SK-N-MC (cell line): ENCODE measurements at regions not wholly inside any gene's neighbourhood (a gene's known extent, or its start where the extent isn't known, plus 50 kb on each side); places are given as distances from the start of the nearest gene placed in this dataset.

Experiments
- DNase-seq: peaks from one replicate; pipeline ENCODE4 v3.0.0-alpha.2; 2011; ENCODE audit warnings: low read depth, low spot score
- H3K27ac ChIP-seq: fragments of 200-600 bp; sonication (generic); 2 replicates; pipeline ENCODE4 v1.5.1; 2016; ENCODE audit warnings: mixed run types
- H3K36me3 ChIP-seq: fragments of 200-600 bp; sonication (generic); 2 replicates; pipeline ENCODE4 v1.6.1; 2017; ENCODE audit warnings: antibody characterized with exemption, low read length, mixed read lengths; ENCODE audit not compliant: insufficient read depth
- H3K4me3 ChIP-seq: fragments of 200-600 bp; sonication (generic); 2 replicates; pipeline ENCODE4 v1.5.1; 2016
- H3K9ac ChIP-seq: fragments of 200-600 bp; sonication (generic); 2 replicates; pipeline ENCODE4 v1.8.0; 2017; ENCODE audit warnings: mixed run types, mixed read lengths; ENCODE audit not compliant: insufficient read length
- H3K9me3 ChIP-seq: fragments of 200-600 bp; sonication (generic); 2 replicates; pipeline ENCODE4 v1.6.1; 2017; ENCODE audit warnings: low read depth, mild to moderate bottlenecking, antibody characterized with exemption, low read length, moderate library complexity, mixed read lengths
- EZH2 ChIP-seq: fragments of 200-600 bp; sonication (generic); IDR thresholded peaks from one replicate; pipeline ENCODE4 v1.6.1; 2017; ENCODE audit warnings: antibody characterized with exemption
- FOXP2 ChIP-seq: optimal IDR thresholded peaks from 2 replicates; pipeline ENCODE3; 2011; ENCODE audit warnings: mild to moderate bottlenecking, moderate library complexity; ENCODE audit not compliant: insufficient read depth; ENCODE audit errors: extremely low read length, control extremely low read depth
- POLR2AphosphoS5 ChIP-seq: IDR thresholded peaks from 2 replicates; pipeline ENCODE4 v1.6.1; 2012; ENCODE audit warnings: mild to moderate bottlenecking, low read depth, low read length, borderline replicate concordance

DNA sequence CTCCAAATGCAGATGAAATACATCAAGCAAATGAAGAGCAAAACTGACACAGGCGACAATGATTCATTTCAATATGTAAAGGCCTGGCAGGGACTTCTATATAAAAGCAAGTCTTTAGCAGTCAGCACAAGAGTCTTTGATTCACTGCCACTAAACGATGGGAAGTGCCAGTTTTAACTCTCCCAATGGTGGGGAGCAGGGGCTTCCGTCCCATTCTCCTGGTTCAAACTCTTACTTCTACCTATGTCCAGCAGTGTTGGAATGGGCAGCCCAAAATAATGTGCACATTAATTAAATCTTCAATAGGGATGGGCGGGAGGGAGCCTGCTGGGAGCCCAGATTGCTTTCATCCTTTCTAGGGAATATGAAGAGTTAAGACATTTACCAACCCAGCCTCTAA is 97.5 kb upstream of the MDM1 start:
- Histone ChIP-seq H3K4me3 (no peak overlapping the region), H3K36me3 (no peaks in the 10 kb centered on the region), H3K27ac (no peak overlapping the region), H3K9me3 (no peaks in the 10 kb centered on the region), H3K9ac (no peak overlapping the region)
- TF ChIP-seq FOXP2 (no peak), POLR2AphosphoS5 (no peak), EZH2 (no peak)
- DNase-seq, result no peak

DNA sequence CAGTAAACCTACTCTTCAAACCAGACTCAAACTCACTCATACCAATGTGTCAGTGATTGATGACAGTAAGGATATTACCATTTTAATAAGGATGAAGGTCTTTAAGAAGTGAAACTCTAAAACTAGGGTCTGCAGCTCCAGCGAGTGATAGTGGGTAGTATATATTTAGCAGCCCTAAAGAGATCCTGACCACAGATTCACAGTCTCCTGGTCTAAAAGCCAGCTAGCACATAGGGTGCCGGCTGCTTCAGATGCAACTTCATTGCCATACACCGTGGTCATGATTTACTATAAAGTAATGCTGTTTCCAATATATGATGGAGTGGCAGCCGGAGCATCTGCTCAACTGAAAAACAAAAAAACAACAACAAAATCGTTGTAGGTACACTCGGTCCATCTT is 99.6 kb upstream of the MDM1 start:
- Histone ChIP-seq H3K36me3 (no peaks in the 10 kb centered on the region), H3K4me3 (no peak overlapping the region), H3K27ac (no peak overlapping the region), H3K9ac (no peak overlapping the region), H3K9me3 (peaks cover 4% of the 10 kb centered on the region; the same call in 1 of the 2 replicates)
- no peak for DNase-seq
- TF ChIP-seq EZH2 (no peak), POLR2AphosphoS5 (no peak), FOXP2 (no peak)

DNA sequence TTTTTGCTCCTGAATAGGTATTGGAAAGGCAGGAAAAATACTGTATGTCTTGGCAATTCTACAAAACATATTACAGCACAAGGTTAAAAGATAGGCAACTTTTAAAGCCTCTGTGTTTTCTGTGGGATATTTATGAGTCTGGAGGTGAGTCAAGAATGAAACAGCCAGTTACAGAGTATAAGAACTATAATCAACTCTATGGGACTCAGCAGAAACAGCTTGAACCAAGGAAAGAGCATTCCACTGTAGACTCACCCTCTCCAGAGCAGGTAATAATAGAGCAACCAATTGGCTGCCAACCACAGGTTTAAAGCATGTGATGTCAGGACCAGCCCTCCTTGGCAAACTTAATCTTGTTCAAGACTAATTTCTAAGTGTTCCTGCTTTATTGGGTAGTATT is 100.5 kb upstream of the MDM1 start:
- Histone ChIP-seq H3K9ac (no peak overlapping the region), H3K27ac (no peak overlapping the region), H3K36me3 (no peaks in the 10 kb centered on the region), H3K4me3 (no peak overlapping the region), H3K9me3 (peaks cover 4% of the 10 kb centered on the region; the same call in 1 of the 2 replicates)
- no peak for DNase-seq
- TF ChIP-seq FOXP2 (no peak), POLR2AphosphoS5 (no peak), EZH2 (no peak)

DNA sequence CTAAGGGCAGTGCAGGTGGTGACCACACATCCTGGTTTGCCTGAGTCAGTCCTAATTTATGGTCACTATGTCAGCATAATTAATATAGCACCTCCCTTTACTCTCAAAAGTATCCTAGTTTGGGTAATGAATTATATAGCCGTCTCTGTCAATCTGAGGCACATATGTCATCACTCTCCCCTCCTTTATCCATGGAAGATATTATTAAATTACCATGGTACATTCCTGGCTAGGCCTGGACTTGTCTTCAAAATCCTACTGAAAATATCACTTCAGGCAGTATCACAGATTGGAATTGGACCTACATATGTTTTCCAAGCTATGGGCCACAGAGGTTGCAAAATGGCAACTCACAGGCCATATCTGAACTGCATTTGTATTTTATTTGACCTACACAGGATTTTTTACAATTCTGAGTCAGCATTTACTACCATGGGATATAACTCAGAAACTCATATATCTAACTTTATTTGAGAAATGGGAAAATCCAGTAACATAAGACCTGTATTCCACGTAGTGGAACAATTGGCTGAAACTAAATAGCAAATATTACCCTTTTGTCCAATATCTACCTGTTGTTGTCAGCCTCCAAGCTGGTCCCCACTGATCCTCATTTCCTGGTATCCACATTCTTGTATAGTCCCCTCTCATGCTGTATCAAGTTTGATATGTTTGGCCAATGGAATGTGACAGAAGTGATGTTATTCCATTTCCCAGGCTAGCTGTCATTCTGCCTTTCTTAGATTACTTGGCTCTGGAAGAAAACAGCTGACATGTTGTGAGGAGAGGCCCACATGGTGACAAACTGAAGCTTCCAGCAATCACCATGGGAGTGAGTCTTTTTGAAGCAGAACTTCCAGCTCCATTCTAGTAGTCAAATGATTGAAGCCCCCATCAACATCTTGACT is 102.5 kb upstream of the MDM1 start:
- H3K4me3 ChIP-seq, result no peak overlapping the region
- DNase-seq, result no peak
- H3K9ac ChIP-seq, result no peak overlapping the region
- peaks cover 4% of the 10 kb centered on the region; the same call in 1 of the 2 replicates for H3K9me3 ChIP-seq
- no peaks in the 10 kb centered on the region for H3K36me3 ChIP-seq
- TF ChIP-seq POLR2AphosphoS5 (no peak), EZH2 (no peak), FOXP2 (no peak)
- no peak overlapping the region for H3K27ac ChIP-seq

DNA sequence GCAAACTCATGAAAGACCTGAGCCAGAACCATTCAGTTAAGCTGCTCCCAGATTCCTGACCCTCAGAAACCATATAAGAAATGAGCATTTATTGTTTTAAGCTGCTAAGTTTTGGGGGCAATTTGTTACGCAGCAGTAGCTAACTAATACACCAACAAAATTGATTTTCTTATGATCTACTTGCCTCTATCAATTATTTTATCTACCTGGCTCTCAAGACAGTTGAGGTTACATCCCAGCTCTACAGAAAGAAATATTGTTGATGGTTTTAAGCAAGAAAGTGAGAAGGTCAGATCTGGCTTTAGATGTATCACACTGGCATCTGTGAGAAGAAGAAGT is 103.1 kb upstream of the MDM1 start:
- Histone ChIP-seq H3K9ac (no peak overlapping the region), H3K36me3 (no peaks in the 10 kb centered on the region), H3K9me3 (peaks cover 4% of the 10 kb centered on the region; the same call in 1 of the 2 replicates), H3K4me3 (no peak overlapping the region), H3K27ac (no peak overlapping the region)
- TF ChIP-seq FOXP2 (no peak), EZH2 (no peak), POLR2AphosphoS5 (no peak)
- no peak for DNase-seq

DNA sequence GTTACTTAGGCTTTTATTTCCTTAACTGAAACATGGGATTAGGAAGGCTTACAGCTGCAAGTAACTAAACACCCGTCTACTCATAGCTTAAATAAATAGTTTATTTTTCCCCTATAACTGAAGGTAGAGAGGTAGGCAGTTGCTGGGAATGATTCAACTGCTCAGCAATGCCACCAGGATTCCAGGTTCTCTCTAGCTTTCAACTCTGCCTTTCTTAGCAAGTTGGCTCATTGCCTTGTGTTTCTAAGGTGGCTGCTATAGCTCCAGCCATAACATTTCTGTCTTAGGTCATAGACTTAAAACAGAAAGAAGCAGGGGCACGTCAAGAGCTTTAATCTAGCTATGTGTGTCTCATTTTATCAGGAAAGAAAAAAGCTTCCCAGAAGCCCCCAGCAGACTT is 103.7 kb upstream of the MDM1 start:
- Histone ChIP-seq H3K36me3 (no peaks in the 10 kb centered on the region), H3K9ac (no peak overlapping the region), H3K27ac (no peak overlapping the region), H3K9me3 (peaks cover 4% of the 10 kb centered on the region; the same call in 1 of the 2 replicates), H3K4me3 (no peak overlapping the region)
- TF ChIP-seq FOXP2 (no peak), POLR2AphosphoS5 (no peak), EZH2 (no peak)
- no peak for DNase-seq

DNA sequence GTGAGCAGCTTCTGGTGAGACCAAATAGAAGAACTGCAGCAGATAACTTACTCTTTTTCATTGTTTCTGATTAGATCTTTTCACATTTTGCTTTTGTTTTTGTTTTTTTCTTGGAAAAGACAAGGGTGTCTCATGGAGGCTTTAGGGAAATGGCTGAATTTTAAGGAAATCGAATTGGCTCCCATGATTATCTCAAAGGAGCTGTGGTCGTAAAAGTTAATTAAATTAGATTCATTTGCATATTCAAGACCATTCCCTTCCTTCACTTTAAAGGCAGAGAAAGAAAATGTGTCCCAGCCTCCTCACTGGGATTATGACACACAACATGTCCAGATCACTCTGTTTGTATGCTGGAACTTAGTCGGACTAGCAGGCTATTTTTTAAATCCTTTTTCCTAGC is 106.4 kb upstream of the MDM1 start:
- no peak overlapping the region for H3K9ac ChIP-seq
- no peak overlapping the region; the same call in 1 of the 2 replicates for H3K27ac ChIP-seq

DNA sequence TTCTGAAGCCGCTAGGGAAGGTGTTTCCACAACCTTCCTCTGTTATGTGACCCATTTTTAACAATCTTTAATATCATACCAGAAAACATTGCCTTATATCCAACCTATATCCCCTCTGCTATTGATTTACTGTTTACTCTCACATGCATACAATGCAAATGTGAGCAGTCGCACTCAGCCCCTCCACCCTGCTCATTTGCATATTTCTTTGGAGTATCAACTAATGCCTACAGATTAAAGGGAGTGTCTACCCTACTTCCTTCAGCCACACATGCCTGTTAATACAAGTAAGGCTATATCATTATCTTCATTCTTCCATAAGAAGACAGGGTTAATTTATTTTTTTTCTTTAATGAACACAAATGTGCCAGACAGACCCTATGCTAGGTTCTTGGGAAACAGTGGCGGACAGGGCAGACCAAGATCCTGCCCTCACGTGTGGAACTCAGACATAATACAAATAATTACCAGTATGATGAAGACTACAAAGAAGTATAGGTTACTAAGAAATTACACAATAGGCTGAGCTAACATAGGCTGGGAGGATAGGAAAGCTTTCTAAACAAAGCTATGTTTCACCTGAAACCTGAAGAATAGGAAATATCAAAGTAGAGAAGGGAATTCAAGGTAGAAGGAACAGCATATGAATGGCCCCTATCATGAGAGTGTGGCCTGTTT is 107.3 kb upstream of the MDM1 start:
- TF ChIP-seq POLR2AphosphoS5, result no peak
- TF ChIP-seq FOXP2, result no peak
- no peak for TF ChIP-seq EZH2
- Histone ChIP-seq H3K9me3 (peaks cover 4% of the 10 kb centered on the region; the same call in 1 of the 2 replicates), H3K4me3 (no peak overlapping the region), H3K27ac (no peak overlapping the region), H3K9ac (no peak overlapping the region), H3K36me3 (no peaks in the 10 kb centered on the region)
- DNase-seq, result no peak

More for the DNA sequence above, 106.4 kb upstream of the MDM1 start:
- DNase-seq, result no peak
- Histone ChIP-seq H3K4me3 (no peak overlapping the region), H3K36me3 (no peaks in the 10 kb centered on the region), H3K9me3 (peaks cover 4% of the 10 kb centered on the region; the same call in 1 of the 2 replicates)
- TF ChIP-seq POLR2AphosphoS5 (no peak), EZH2 (no peak), FOXP2 (no peak)
